Heart right ventricle (tissue), 16 donors: ENCODE measurements at regions not wholly inside any gene's neighbourhood (a gene's known extent, or its start where the extent isn't known, plus 50 kb on each side); places are given as distances from the start of the nearest gene placed in this dataset.

Source experiments
- ATAC-seq, 8 donors: fragments of 200-7000 bp; cut with Tn5 transposase; one replicate each; pipeline ENCODE4 v1.9.1; 2020; ENCODE audit warnings: mild to moderate bottlenecking in 8 of 8, moderate library complexity in 8 of 8, moderate number of reproducible peaks in 1 of 8
- DNase-seq, 2 donors: peaks; one replicate each; pipeline ENCODE4 v3.0.0-alpha.2; 2020
- H3K27ac ChIP-seq, 10 donors: fragments of 200-600 bp; sonication (generic) in 2 of 10; one replicate each; pipeline versions ENCODE4 v1.5.0 to v1.8.0; 2020 to 2022; ENCODE audit warnings: mild to moderate bottlenecking in 3 of 10
- H3K27me3 ChIP-seq, 7 donors: fragments of 200-600 bp; one replicate each; pipeline ENCODE4 v1.8.0; 2021 to 2022; ENCODE audit warnings: mild to moderate bottlenecking in 2 of 7
- H3K36me3 ChIP-seq, 9 donors: fragments of 200-600 bp; sonication (generic) in 1 of 9; one replicate each; pipeline versions ENCODE4 v1.5.0 to v1.8.0; 2020 to 2022; ENCODE audit warnings: mild to moderate bottlenecking in 2 of 9
- H3K4me1 ChIP-seq, 9 donors: fragments of 200-600 bp; sonication (generic) in 1 of 9; one replicate each; pipeline versions ENCODE4 v1.5.0 to v1.8.0; 2020 to 2022; ENCODE audit warnings: mild to moderate bottlenecking in 4 of 9
- H3K4me3 ChIP-seq, 10 donors: fragments of 200-600 bp; sonication (generic) in 2 of 10; one replicate each; pipeline versions ENCODE4 v1.5.0 to v1.8.0; 2020 to 2022; ENCODE audit warnings: mild to moderate bottlenecking in 7 of 10, moderate library complexity in 2 of 10
- H3K9me3 ChIP-seq, 11 donors: fragments of 200-600 bp in 10 of 11; sonication (generic) in 2 of 11; one replicate each; pipeline versions ENCODE4 v1.5.0 to v1.8.0; 2013 to 2022; ENCODE audit warnings: mild to moderate bottlenecking in 2 of 11, control low read depth in 1 of 11, moderate library complexity in 1 of 11
- CTCF ChIP-seq, 9 donors: fragments of 200-600 bp; sonication (generic) in 2 of 9; IDR thresholded peaks; one replicate each; pipeline versions ENCODE4 v1.5.0 to v1.8.0; 2021 to 2022; ENCODE audit warnings: antibody characterized with exemption in 9 of 9, mild to moderate bottlenecking in 5 of 9, moderate library complexity in 1 of 9
- WGBS, 2 donors: extraction: QIAGEN DNeasy Blood & Tissue Kit; methylation state at CpG; one replicate each; pipeline ENCODE4 v1.1.7; 2013; ENCODE audit warnings: inconsistent platforms in 1 of 2; 5-methylcytosine and 5-hydroxymethylcytosine counted together
- intact Hi-C, 10 donors: fragments of 100-400 bp; cut with DNase I; formaldehyde crosslinking; loops; one replicate each; pipeline versions ENCODE4 v1.11.1 to v1.14.2; 2022
- donor health status: Arrhythmogenic right ventricular cardiomyopathy.
- donor health status: ischemic (EF 13 %, LVEDD 7.1; RV severe dilation, severe dysfunction).
- donor health status: healthy with polysubstance abuse.
- donor health status: DM: no; HTN: yes; CAD: no.
- donor health status: DM: no; HTN: no; CAD: no.
- donor health status: ischemic (EF 25% LVEDD 6.9; RV normal size, moderate dysfunction).
- donor health status: ischemic (EF 25% LVEDD 5.7; RV mildly dilated, moderate dysfunction).
- donor health status: healthy.
- donor health status: DM: yes; HTN: yes; CAD: no.
- donor health status: Ischemic cardiomyopathy.
- donor health status: ischemic (EF 35%, LVEDD 5.7; RV mildly dilated, moderate dysfunction).
- donor health status: nonischemic (EF 11% LVEDD 7.7; RV severe dilation, severe dysfunction).
- donor health status: DM: yes; HTN: yes; CAD: no.
- donor health status: PGD.
- donor health status: ischemic (EF 29% LVEDD 5.4; RV normal size, mild dysfunction).
- donor health status: nonischemic (EF 23%, LVEDD 6.1; RV moderate dilation, normal function).

GRCh38 chr3:26196781-26197180, 406.9 kb downstream of the OXSM start:
- H3K9me3 ChIP-seq: peaks cover 0 to 15% (median 0%) of the 10 kb centered on the region in 11 donors
- H3K27ac ChIP-seq: no peak overlapping the region
- DNase-seq (no peak), ATAC-seq (no peak)
- H3K4me1 ChIP-seq: no peaks in the 10 kb centered on the region
- TF ChIP-seq CTCF (IDR thresholded peaks at IDR 0.05): no peak
- no peak overlapping the region for H3K4me3 ChIP-seq
- intact Hi-C loops: no loop called here
- no peaks in the 10 kb centered on the region for H3K36me3 ChIP-seq
- H3K27me3 ChIP-seq: no peaks in the 10 kb centered on the region

- H3K4me3 ChIP-seq: no peak overlapping the region
- DNase-seq (no peak), ATAC-seq (no peak)
- no peaks in the 10 kb centered on the region for H3K4me1 ChIP-seq
- peaks cover 0 to 15% (median 0%) of the 10 kb centered on the region in 11 donors for H3K9me3 ChIP-seq
- no peaks in the 10 kb centered on the region for H3K36me3 ChIP-seq
- no peaks in the 10 kb centered on the region for H3K27me3 ChIP-seq
- no peak for TF ChIP-seq CTCF (IDR thresholded peaks at IDR 0.05)
- intact Hi-C loops: no loop called here
- WGBS, 2 donors: 66 to 75% methylated on average over 2 of the region's 2 CpGs
- no peak overlapping the region for H3K27ac ChIP-seq
Observed at GRCh38 chr3:26198609-26199008, 408.7 kb downstream of the OXSM start.

- no peaks in the 10 kb centered on the region for H3K36me3 ChIP-seq
- H3K4me1 ChIP-seq: no peaks in the 10 kb centered on the region
- ATAC-seq (no peak), DNase-seq (no peak)
- H3K27me3 ChIP-seq: no peaks in the 10 kb centered on the region
- intact Hi-C loops: no loop called here
- H3K4me3 ChIP-seq: no peak overlapping the region
- peaks cover 0 to 5% (median 0%) of the 10 kb centered on the region in 11 donors for H3K9me3 ChIP-seq
- TF ChIP-seq CTCF (IDR thresholded peaks at IDR 0.05): no peak
- WGBS, 2 donors: 68 to 70% methylated on average over 3 of the region's 3 CpGs
- no peak overlapping the region for H3K27ac ChIP-seq
Observed at GRCh38 chr3:26202169-26202568, 412.3 kb downstream of the OXSM start.

GRCh38 chr3:26205475-26205874, 415.6 kb downstream of the OXSM start:
- H3K4me3 ChIP-seq: no peak overlapping the region
- H3K9me3 ChIP-seq: peaks cover 0 to 8% (median 3%) of the 10 kb centered on the region in 11 donors
- intact Hi-C loops: no loop called here
- 97 to 100% methylated on average over 1 of the region's 1 CpG for WGBS, 2 donors
- no peaks in the 10 kb centered on the region for H3K36me3 ChIP-seq
- no peaks in the 10 kb centered on the region for H3K4me1 ChIP-seq
- H3K27ac ChIP-seq: no peak overlapping the region
- DNase-seq (no peak), ATAC-seq (no peak)
- no peak for TF ChIP-seq CTCF (IDR thresholded peaks at IDR 0.05)
- H3K27me3 ChIP-seq: no peaks in the 10 kb centered on the region

GRCh38 chr3:26208201-26208600, 414.4 kb upstream of the LRRC3B start:
- no peak for DNase-seq
- H3K27ac ChIP-seq: no peak overlapping the region
- H3K27me3 ChIP-seq: no peaks in the 10 kb centered on the region
- ATAC-seq: no peak
- H3K4me3 ChIP-seq: no peak overlapping the region
- intact Hi-C loops: no loop called here
- no peaks in the 10 kb centered on the region for H3K4me1 ChIP-seq
- 63 to 74% methylated on average over 4 of the region's 4 CpGs for WGBS, 2 donors
- H3K36me3 ChIP-seq: no peaks in the 10 kb centered on the region
- no peak for TF ChIP-seq CTCF (IDR thresholded peaks at IDR 0.05)
- peaks cover 0 to 27% (median 6%) of the 10 kb centered on the region in 11 donors for H3K9me3 ChIP-seq
